SU-DHL-6 (cell line): ENCODE measurements at regions not wholly inside any gene's neighbourhood (a gene's known extent, or its start where the extent isn't known, plus 50 kb on each side); places are given as distances from the start of the nearest gene placed in this dataset.
A peak's percentile ranks its signal among the peaks of the same experiment; 100 is the strongest.

Source experiments
- H2AFZ ChIP-seq: fragments of 200-600 bp; sonication (generic); 2 replicates; pipeline ENCODE4 v1.6.1; 2014; ENCODE audit warnings: low read depth, mild to moderate bottlenecking, moderate library complexity, mixed read lengths, antibody characterized with exemption, low read length; ENCODE audit not compliant: severe bottlenecking
- H3F3A ChIP-seq: fragments of 200-600 bp; shearing (Covaris generic); 2 replicates; pipeline ENCODE4 v1.6.0; 2016; ENCODE audit warnings: antibody characterized with exemption, mild to moderate bottlenecking; ENCODE audit not compliant: insufficient read depth
- H3K27ac ChIP-seq: fragments of 200-600 bp; sonication (generic); 2 replicates; pipeline ENCODE4 v1.5.1; 2016; ENCODE audit warnings: low read depth, mild to moderate bottlenecking, low read length, moderate library complexity, mixed read lengths
- H3K27me3 ChIP-seq: fragments of 200-600 bp; sonication (generic), shearing (Covaris generic); 2 replicates; pipeline ENCODE4 v1.6.0; 2014; ENCODE audit warnings: mild to moderate bottlenecking, low read length
- H3K36me3 ChIP-seq: fragments of 200-600 bp; sonication (generic); 2 replicates; pipeline ENCODE4 v1.6.1; 2014; ENCODE audit warnings: mild to moderate bottlenecking, low read length, mixed read lengths
- H3K4me2 ChIP-seq: fragments of 300-600, 200-600 bp; shearing (Covaris generic), sonication (generic); 2 replicates; pipeline ENCODE4 v1.6.0; 2014; ENCODE audit warnings: low read length, low read depth, mild to moderate bottlenecking; ENCODE audit not compliant: poor library complexity, severe bottlenecking
- H3K4me3 ChIP-seq: fragments of 200-600 bp; sonication (generic); 2 replicates; pipeline ENCODE4 v1.5.1; 2014; ENCODE audit warnings: antibody characterized with exemption, low read length, mild to moderate bottlenecking, mixed read lengths; ENCODE audit not compliant: insufficient read depth, poor library complexity, severe bottlenecking
- H3K79me2 ChIP-seq: fragments of 200-600 bp; sonication (generic); 2 replicates; pipeline ENCODE4 v1.6.1; 2014; ENCODE audit warnings: mild to moderate bottlenecking, low read length, moderate library complexity; ENCODE audit not compliant: insufficient read depth
- H3K9ac ChIP-seq: fragments of 200-600 bp; sonication (generic); 2 replicates; pipeline ENCODE4 v1.7.0; 2014; ENCODE audit warnings: mild to moderate bottlenecking, low read length
- H3K9me2 ChIP-seq: fragments of 200-600 bp; sonication (generic); replicated peaks from 2 replicates; pipeline ENCODE4 v1.6.1; 2014; ENCODE audit warnings: low read length; ENCODE audit not compliant: insufficient read depth
- H3K9me3 ChIP-seq: fragments of 200-600 bp; sonication (generic); 2 replicates; pipeline ENCODE4 v1.6.1; 2014; ENCODE audit warnings: low read length, mixed read lengths; ENCODE audit not compliant: insufficient read depth
- H4K20me1 ChIP-seq: fragments of 200-600 bp; sonication (generic); 2 replicates; pipeline ENCODE4 v1.6.1; 2014; ENCODE audit warnings: low read depth, mild to moderate bottlenecking, antibody characterized with exemption, low read length, moderate library complexity, mixed read lengths
- CTCF ChIP-seq: fragments of 200-600 bp; sonication (generic); IDR thresholded peaks from one replicate; pipeline ENCODE4 v1.5.1; 2017; ENCODE audit warnings: antibody characterized with exemption, mild to moderate bottlenecking, low read length, moderate library complexity; ENCODE audit not compliant: insufficient read depth, poor library complexity, severe bottlenecking
- EZH2phosphoT487 ChIP-seq: fragments of 200-600 bp; sonication (generic), shearing (Covaris generic); conservative IDR thresholded peaks from 2 replicates; pipeline ENCODE4 v1.6.1; 2018; ENCODE audit warnings: mild to moderate bottlenecking, antibody characterized with exemption, low read length, moderate library complexity, mixed read lengths

- no peaks in the 10 kb centered on the region for H3K79me2 ChIP-seq
- no peaks in the 10 kb centered on the region for H3K9me3 ChIP-seq
- H4K20me1 ChIP-seq: no peaks in the 10 kb centered on the region
- H3F3A ChIP-seq: no peaks in the 10 kb centered on the region
- no peak for TF ChIP-seq CTCF
- H2AFZ ChIP-seq: no peak overlapping the region
- H3K4me3 ChIP-seq: no peak overlapping the region
- no peaks in the 10 kb centered on the region for H3K9me2 ChIP-seq
- H3K27ac ChIP-seq: no peak overlapping the region
- no peaks in the 10 kb centered on the region for H3K27me3 ChIP-seq
- H3K4me2 ChIP-seq: no peak overlapping the region
- no peaks in the 10 kb centered on the region for H3K36me3 ChIP-seq
- H3K9ac ChIP-seq: no peak overlapping the region
These were observed 1131.1 kb downstream of the SLITRK1 start for GRCh38 chr13:82751206-82751605.

- H3K9me3 ChIP-seq: no peaks in the 10 kb centered on the region
- no peaks in the 10 kb centered on the region for H3F3A ChIP-seq
- no peaks in the 10 kb centered on the region for H3K79me2 ChIP-seq
- no peak overlapping the region for H3K4me2 ChIP-seq
- no peaks in the 10 kb centered on the region for H3K36me3 ChIP-seq
- no peak overlapping the region for H3K4me3 ChIP-seq
- no peak overlapping the region for H3K27ac ChIP-seq
- H3K27me3 ChIP-seq: no peaks in the 10 kb centered on the region
- H3K9me2 ChIP-seq: no peaks in the 10 kb centered on the region
- no peaks in the 10 kb centered on the region for H4K20me1 ChIP-seq
- TF ChIP-seq EZH2phosphoT487 (no peak), CTCF (no peak)
- peak overlapping the region; percentile 48 for H2AFZ ChIP-seq
- no peak overlapping the region for H3K9ac ChIP-seq
These were observed 1132.7 kb downstream of the SLITRK1 start for GRCh38 chr13:82749551-82749950.

- no peaks in the 10 kb centered on the region for H3K27me3 ChIP-seq
- H3K79me2 ChIP-seq: no peaks in the 10 kb centered on the region
- no peak overlapping the region for H3K4me2 ChIP-seq
- no peaks in the 10 kb centered on the region for H3F3A ChIP-seq
- no peaks in the 10 kb centered on the region for H3K9me2 ChIP-seq
- no peaks in the 10 kb centered on the region for H3K9me3 ChIP-seq
- TF ChIP-seq CTCF (no peak), EZH2phosphoT487 (no peak)
- H3K36me3 ChIP-seq: no peaks in the 10 kb centered on the region
- no peak overlapping the region for H3K4me3 ChIP-seq
- no peaks in the 10 kb centered on the region for H4K20me1 ChIP-seq
- no peak overlapping the region for H3K27ac ChIP-seq
- no peak overlapping the region for H2AFZ ChIP-seq
- H3K9ac ChIP-seq: no peak overlapping the region
These were observed 1134.3 kb downstream of the SLITRK1 start for GRCh38 chr13:82747958-82748357.

- Histone ChIP-seq H3K36me3 (no peaks in the 10 kb centered on the region), H2AFZ (no peak overlapping the region), H3K27me3 (no peaks in the 10 kb centered on the region), H3K27ac (no peak overlapping the region), H3K4me3 (no peak overlapping the region), H3K9ac (no peak overlapping the region), H3F3A (no peaks in the 10 kb centered on the region), H3K79me2 (no peaks in the 10 kb centered on the region), H3K9me3 (no peaks in the 10 kb centered on the region), H4K20me1 (no peaks in the 10 kb centered on the region), H3K4me2 (no peak overlapping the region), H3K9me2 (no peaks in the 10 kb centered on the region)
- TF ChIP-seq CTCF: no peak
- TF ChIP-seq EZH2phosphoT487: no peak
These were observed 1135.0 kb downstream of the SLITRK1 start for GRCh38 chr13:82747291-82747690.
